ENCODE measurements at regions not wholly inside any gene's neighbourhood (a gene's known extent, or its start where the extent isn't known, plus 50 kb on each side); places are given as distances from the start of the nearest gene placed in this dataset.

GRCh38 chr12:127393896-127394295 lies 873.1 kb upstream of the TMEM132C start:
- TF ChIP-seq POLR2A (IDR thresholded peaks at IDR 0.05) = no peak
- TF ChIP-seq, protein P1, sequence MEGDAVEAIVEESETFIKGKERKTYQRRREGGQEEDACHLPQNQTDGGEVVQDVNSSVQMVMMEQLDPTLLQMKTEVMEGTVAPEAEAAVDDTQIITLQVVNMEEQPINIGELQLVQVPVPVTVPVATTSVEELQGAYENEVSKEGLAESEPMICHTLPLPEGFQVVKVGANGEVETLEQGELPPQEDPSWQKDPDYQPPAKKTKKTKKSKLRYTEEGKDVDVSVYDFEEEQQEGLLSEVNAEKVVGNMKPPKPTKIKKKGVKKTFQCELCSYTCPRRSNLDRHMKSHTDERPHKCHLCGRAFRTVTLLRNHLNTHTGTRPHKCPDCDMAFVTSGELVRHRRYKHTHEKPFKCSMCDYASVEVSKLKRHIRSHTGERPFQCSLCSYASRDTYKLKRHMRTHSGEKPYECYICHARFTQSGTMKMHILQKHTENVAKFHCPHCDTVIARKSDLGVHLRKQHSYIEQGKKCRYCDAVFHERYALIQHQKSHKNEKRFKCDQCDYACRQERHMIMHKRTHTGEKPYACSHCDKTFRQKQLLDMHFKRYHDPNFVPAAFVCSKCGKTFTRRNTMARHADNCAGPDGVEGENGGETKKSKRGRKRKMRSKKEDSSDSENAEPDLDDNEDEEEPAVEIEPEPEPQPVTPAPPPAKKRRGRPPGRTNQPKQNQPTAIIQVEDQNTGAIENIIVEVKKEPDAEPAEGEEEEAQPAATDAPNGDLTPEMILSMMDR (IDR thresholded peaks at IDR 0.05) = no peak

Data from stomach (tissue), 4 donors.